ENCODE measurements at regions not wholly inside any gene's neighbourhood (a gene's known extent, or its start where the extent isn't known, plus 50 kb on each side); places are given as distances from the start of the nearest gene placed in this dataset.

- TF ChIP-seq CTCF (IDR thresholded peaks at IDR 0.05) = no peak
- Histone ChIP-seq H3K4me3 (no peak overlapping the region), H3K36me3 (ENCODE audit: low read depth) (no peaks in the 10 kb centered on the region), H3K9me3 (no peaks in the 10 kb centered on the region), H3K4me1 (ENCODE audit: low read depth) (no peaks in the 10 kb centered on the region)
- no peak for DNase-seq
- ATAC-seq = no peak
- intact Hi-C loops (cut with DNase I, micrococcal nuclease) = no loop called here
These were observed 240.9 kb downstream of the ETNK1 start for GRCh38 chr12:22865822-22866221.

DNA sequence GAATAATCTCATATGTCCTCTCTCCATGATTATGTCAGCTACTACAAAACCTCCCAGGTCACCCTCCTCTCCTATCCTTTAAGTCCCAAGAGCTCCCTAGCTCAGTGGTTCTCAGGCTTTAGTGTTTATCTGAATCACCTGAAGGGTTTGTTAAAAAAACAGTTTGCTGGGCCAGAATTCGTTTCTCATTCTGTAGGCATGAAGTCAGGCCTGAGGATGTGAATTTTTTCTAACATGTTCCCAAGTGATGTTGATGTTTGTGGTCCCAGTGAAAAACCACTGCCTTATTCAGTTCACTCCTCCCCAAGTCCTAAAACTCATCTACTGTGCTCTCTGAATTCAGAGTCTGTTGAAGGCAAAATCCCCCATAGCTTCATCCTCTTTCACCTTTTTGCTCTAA lies 241.4 kb downstream of the ETNK1 start:
- ATAC-seq = no peak
- H3K9me3 ChIP-seq = no peaks in the 10 kb centered on the region
- intact Hi-C loops (cut with DNase I, micrococcal nuclease) = no loop called here
- H3K4me3 ChIP-seq = no peak overlapping the region
- no peak for DNase-seq
- H3K36me3 ChIP-seq (ENCODE audit: low read depth) = no peaks in the 10 kb centered on the region
- no peaks in the 10 kb centered on the region for H3K4me1 ChIP-seq (ENCODE audit: low read depth)
- TF ChIP-seq CTCF (IDR thresholded peaks at IDR 0.05) = no peak

DNA sequence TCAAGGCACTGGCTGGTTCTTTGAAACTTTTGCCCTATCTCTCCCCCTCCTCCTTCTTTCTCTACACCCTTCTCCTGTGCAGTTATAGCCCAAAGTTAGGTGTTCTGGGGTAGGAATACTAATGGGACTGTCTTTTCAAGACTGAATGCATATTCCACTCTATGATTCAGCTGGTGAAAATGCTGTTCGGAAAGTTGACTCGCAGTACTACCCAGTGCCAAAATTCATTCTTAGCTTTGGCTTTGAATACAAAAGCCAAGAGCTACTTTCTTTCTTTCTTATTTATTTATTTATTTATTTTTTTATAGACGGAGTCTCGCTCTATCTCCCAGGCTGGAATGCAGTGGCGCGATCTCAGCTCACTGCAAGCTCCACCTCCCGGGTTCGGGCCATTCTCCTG lies 249.2 kb downstream of the ETNK1 start:
- Histone ChIP-seq H3K4me1 (ENCODE audit: low read depth) (no peaks in the 10 kb centered on the region), H3K4me3 (no peak overlapping the region), H3K36me3 (ENCODE audit: low read depth) (no peaks in the 10 kb centered on the region), H3K9me3 (no peaks in the 10 kb centered on the region)
- intact Hi-C loops (cut with DNase I, micrococcal nuclease) = no loop called here
- ATAC-seq = no peak
- DNase-seq = no peak
- TF ChIP-seq CTCF (IDR thresholded peaks at IDR 0.05) = no peak

DNA sequence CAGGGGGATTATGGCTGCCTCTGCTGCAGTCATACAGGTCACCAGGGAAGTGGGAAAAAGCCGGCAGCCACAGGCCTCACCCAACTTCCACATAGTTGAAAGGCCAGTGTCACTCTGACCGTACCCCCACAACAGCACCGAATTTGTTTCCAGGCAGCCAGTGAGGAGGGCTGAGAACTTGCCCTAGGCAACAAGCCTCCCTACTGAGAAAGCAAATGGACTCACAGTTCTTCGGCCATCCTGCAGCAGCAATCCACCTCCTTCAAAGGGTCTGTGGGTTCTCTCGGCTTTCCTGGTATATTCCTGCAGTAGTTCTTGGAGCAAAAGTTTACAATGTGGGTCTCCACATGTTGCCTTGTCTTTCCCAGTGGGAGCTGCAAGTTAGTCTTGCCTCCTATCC lies 251.3 kb downstream of the ETNK1 start:
- H3K9me3 ChIP-seq = no peaks in the 10 kb centered on the region
- DNase-seq = no peak
- no peaks in the 10 kb centered on the region for H3K4me1 ChIP-seq (ENCODE audit: low read depth)
- intact Hi-C loops (cut with DNase I, micrococcal nuclease) = no loop called here
- no peak for TF ChIP-seq CTCF (IDR thresholded peaks at IDR 0.05)
- no peak overlapping the region for H3K4me3 ChIP-seq
- no peak for ATAC-seq
- no peaks in the 10 kb centered on the region for H3K36me3 ChIP-seq (ENCODE audit: low read depth)

GRCh38 chr12:22879203-22879602 lies 254.2 kb downstream of the ETNK1 start:
- Histone ChIP-seq H3K36me3 (ENCODE audit: low read depth) (no peaks in the 10 kb centered on the region), H3K4me3 (no peak overlapping the region), H3K4me1 (ENCODE audit: low read depth) (no peaks in the 10 kb centered on the region), H3K9me3 (no peaks in the 10 kb centered on the region)
- intact Hi-C loops (cut with DNase I, micrococcal nuclease) = no loop called here
- DNase-seq (no peak), ATAC-seq (no peak)
- no peak for TF ChIP-seq CTCF (IDR thresholded peaks at IDR 0.05)

DNA sequence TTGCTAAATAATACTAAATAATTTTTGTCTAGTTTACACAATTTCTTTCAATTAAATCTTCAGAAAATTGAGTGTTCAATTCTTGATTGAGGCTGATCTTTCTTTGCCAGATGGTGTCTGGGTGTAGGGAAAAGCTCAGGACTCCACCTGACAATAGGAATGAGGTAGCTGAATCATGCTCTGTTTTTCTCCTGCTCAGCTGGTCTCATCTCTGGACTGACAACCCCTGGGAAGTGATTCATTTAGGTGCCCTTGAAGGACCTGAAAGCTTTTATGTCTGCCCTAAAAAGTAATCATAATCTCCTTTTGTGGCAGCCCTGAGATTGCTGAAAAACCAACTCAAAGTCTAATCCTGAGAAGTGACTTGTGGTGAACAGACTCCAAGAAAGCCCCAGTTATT lies 255.4 kb downstream of the ETNK1 start:
- intact Hi-C loops (cut with DNase I, micrococcal nuclease) = no loop called here
- TF ChIP-seq CTCF (IDR thresholded peaks at IDR 0.05) = no peak
- no peaks in the 10 kb centered on the region for H3K9me3 ChIP-seq

More for the DNA sequence above, 255.4 kb downstream of the ETNK1 start:
- DNase-seq = no peak
- H3K36me3 ChIP-seq (ENCODE audit: low read depth) = no peaks in the 10 kb centered on the region
- ATAC-seq = no peak
- no peak overlapping the region for H3K4me3 ChIP-seq
- H3K4me1 ChIP-seq (ENCODE audit: low read depth) = no peaks in the 10 kb centered on the region
